ENCODE measurements at regions not wholly inside any gene's neighbourhood (a gene's known extent, or its start where the extent isn't known, plus 50 kb on each side); places are given as distances from the start of the nearest gene placed in this dataset.

DNA sequence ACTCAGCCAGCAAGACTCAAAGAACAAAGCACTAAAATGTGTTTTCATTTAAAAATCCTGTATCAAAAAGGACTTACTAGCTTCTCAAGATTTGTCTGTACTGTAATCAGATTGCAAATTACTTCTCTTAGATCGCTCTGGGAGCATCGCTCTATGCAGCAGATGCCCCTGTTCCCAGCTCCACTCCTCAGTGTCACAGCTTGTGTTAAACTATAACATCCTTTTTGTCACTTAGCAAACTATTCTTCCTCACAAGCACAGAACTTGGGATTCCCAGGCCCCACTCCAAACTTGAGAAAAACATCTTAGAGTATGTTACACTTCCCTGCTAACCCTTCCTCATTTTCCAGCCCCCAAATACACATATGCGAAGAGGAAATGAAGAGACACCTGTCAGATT, 85.1 kb upstream of the CHRM3 start:
- Mint-ChIP-seq H3K4me1 (peaks cover 6% of the 10 kb centered on the region), H3K9me3 (no peaks in the 10 kb centered on the region), H3K27me3 (ENCODE audit: low read depth) (no peaks in the 10 kb centered on the region), H3K4me3 (no peak overlapping the region), H3K27ac (no peak overlapping the region), H3K36me3 (no peaks in the 10 kb centered on the region)
- ChIA-PET POLR2A (no interaction called here), CTCF (no interaction called here)
- DNase-seq (ENCODE audit: low spot score) (no peak), ATAC-seq (no peak)
- TF ChIP-seq GTF2I (CRISPR knock-in tag; conservative IDR thresholded peaks at IDR 0.05) (no peak), FOXJ3 (CRISPR knock-in tag; IDR thresholded peaks at IDR 0.05; ENCODE audit: borderline replicate concordance) (no peak), FOXK1 (CRISPR knock-in tag; IDR thresholded peaks at IDR 0.05) (no peak)

- ChIA-PET POLR2A (no interaction called here), CTCF (no interaction called here)
- no peak for DNase-seq (ENCODE audit: low spot score)
- Mint-ChIP-seq H3K27me3 (ENCODE audit: low read depth) (no peaks in the 10 kb centered on the region), H3K4me1 (peaks cover 11% of the 10 kb centered on the region), H3K4me3 (no peak overlapping the region), H3K27ac (no peak overlapping the region), H3K36me3 (no peaks in the 10 kb centered on the region), H3K9me3 (no peaks in the 10 kb centered on the region)
- TF ChIP-seq HMGA2 (CRISPR knock-in tag; IDR thresholded peaks at IDR 0.05) (peak; percentile 65), ATF1 (CRISPR knock-in tag; IDR thresholded peaks at IDR 0.05) (no peak), ARID4B (CRISPR knock-in tag; IDR thresholded peaks at IDR 0.05; ENCODE audit: borderline replicate concordance) (no peak)
- no peak for ATAC-seq
These were observed 88.5 kb upstream of the CHRM3 start for GRCh38 chr1:239297910-239298309.

DNA sequence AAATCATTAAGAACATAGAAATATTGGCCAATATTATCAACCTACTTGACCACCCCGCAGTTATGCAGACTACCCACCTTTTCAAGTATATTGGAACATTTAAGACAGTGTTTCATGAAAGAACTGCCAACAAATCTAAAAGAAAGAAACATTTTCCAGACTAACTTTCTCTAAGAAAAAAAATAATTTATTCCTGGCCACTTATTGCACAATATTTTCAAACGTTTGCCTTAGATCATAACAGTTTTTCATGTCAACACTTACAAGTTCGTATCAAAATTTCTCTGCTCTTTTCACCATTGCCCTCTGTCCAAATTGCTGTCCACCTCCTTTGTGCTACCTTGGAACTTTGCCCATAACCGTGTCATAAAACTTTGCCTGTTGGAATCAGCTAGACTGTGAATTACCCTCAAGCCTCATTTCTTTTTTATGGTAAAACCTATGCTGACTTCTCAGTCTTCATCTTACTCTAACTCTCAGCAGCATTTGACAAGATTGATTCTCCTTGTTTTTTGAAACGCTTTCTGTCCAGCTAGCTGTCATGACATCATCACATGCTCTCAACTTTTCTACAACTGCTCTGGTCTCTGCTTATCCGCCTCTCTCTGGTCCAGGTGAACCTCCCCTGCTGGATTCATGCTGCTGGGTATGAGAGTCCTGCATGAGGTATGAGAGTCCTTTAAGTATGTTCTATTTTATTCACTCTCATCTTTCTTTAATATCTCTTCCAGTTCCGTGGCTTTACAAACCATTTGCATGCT, 92.8 kb upstream of the CHRM3 start:
- CTCF ChIA-PET: no interaction called here
- POLR2A ChIA-PET: no interaction called here
- TF ChIP-seq PREB (CRISPR knock-in tag; IDR thresholded peaks at IDR 0.05; ENCODE audit: borderline replicate concordance): no peak
- TF ChIP-seq FOXP4 (CRISPR knock-in tag; IDR thresholded peaks at IDR 0.05): no peak
- TF ChIP-seq MYBL2 (CRISPR knock-in tag; IDR thresholded peaks at IDR 0.05): no peak
- no peak for TF ChIP-seq GTF2I (CRISPR knock-in tag; conservative IDR thresholded peaks at IDR 0.05)
- no peak for TF ChIP-seq JUN (CRISPR knock-in tag; IDR thresholded peaks at IDR 0.05)
- no peak for TF ChIP-seq NFATC4 (CRISPR knock-in tag; IDR thresholded peaks at IDR 0.05)
- no peak for TF ChIP-seq NR1H2 (CRISPR knock-in tag; IDR thresholded peaks at IDR 0.05)
- TF ChIP-seq NFYB (CRISPR knock-in tag; conservative IDR thresholded peaks at IDR 0.05; ENCODE audit: low read depth): no peak
- TF ChIP-seq, protein P1, sequence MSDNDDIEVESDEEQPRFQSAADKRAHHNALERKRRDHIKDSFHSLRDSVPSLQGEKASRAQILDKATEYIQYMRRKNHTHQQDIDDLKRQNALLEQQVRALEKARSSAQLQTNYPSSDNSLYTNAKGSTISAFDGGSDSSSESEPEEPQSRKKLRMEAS (CRISPR knock-in tag; IDR thresholded peaks at IDR 0.05): no peak
- no peak for TF ChIP-seq USF2 (CRISPR knock-in tag; IDR thresholded peaks at IDR 0.05)
- TF ChIP-seq ZMAT4 (CRISPR knock-in tag; IDR thresholded peaks at IDR 0.05): no peak
- no peak for TF ChIP-seq MLX (CRISPR knock-in tag; IDR thresholded peaks at IDR 0.05)
- TF ChIP-seq CREM (CRISPR knock-in tag; IDR thresholded peaks at IDR 0.05): no peak
- TF ChIP-seq STAT6 (CRISPR knock-in tag; conservative IDR thresholded peaks at IDR 0.05; ENCODE audit: low read depth): no peak

More for the DNA sequence above, 92.8 kb upstream of the CHRM3 start:
- H3K4me1 Mint-ChIP-seq: peaks cover 17% of the 10 kb centered on the region
- H3K27me3 Mint-ChIP-seq (ENCODE audit: low read depth): no peaks in the 10 kb centered on the region
- DNase-seq (ENCODE audit: low spot score) (no peak), ATAC-seq (no peak)
- no peaks in the 10 kb centered on the region for H3K9me3 Mint-ChIP-seq
- no peak overlapping the region for H3K4me3 Mint-ChIP-seq
- no peak overlapping the region for H3K27ac Mint-ChIP-seq
- H3K36me3 Mint-ChIP-seq: no peaks in the 10 kb centered on the region
